OCI-M1 (cell line): ENCODE measurements at regions not wholly inside any gene's neighbourhood (a gene's known extent, or its start where the extent isn't known, plus 50 kb on each side); places are given as distances from the start of the nearest gene placed in this dataset.
"Not testable (repeated sequence)": the region's sequence is repeated elsewhere in the genome, so short reads cannot be mapped to it uniquely, and the experiment has no call there.

Experiments
- DNase-seq: peaks from one replicate; lab custom pipeline; 2025; lab: John Stamatoyannopoulos, UW

GRCh38 chr2:49804111-49804510 lies 649.8 kb upstream of the FSHR start:
- DNase-seq: no peak

- DNase-seq: no peak
Observed at GRCh38 chr2:49801898-49802450, 647.7 kb upstream of the FSHR start.

- DNase-seq: no peak
Observed at GRCh38 chr2:49798570-49798969, 644.3 kb upstream of the FSHR start.

DNA sequence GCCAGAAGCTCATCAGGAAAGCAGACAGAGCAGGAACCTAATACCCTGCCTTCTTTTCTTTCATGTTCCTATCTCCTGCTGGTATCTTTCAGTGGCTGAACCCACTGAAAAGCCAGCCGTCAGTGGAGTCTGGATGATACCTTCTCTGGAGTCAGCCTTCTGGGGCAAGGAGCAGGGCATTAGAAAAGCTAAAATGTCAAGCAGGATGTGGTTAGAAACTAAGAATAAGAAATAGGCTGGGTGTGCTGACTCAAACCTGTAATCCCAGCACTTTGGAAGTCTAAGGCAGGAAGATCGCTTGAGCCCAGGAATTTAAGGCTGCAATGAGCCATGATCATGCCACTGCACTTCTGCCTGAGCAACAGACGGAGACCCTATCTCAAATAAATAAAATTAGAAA lies 642.0 kb upstream of the FSHR start:
- peak; percentile 22 for DNase-seq

- DNase-seq: no peak
Observed at GRCh38 chr2:49794396-49794795, 640.1 kb upstream of the FSHR start.

DNA sequence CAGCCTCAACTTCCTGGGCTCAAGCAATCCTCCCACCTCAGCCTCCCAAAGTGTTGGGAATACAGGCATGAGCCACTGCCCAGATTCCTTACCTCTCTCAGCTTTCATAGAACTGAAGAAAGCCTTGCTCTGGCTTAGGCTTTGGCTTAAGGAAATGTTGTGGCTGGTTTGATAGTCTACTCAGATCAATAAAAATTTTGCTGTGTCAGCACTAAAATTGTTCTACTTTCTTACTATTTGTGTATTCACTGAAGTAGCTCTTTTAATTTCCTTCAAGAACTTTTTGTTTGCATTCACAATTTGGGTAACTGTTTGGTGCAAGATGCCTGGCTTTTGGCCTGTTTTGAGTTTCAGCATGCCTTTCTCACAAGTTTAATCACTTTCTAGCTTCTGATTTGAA lies 634.0 kb upstream of the FSHR start:
- DNase-seq: no peak

GRCh38 chr2:49780949-49781348 lies 626.6 kb upstream of the FSHR start:
- DNase-seq: no peak

GRCh38 chr2:49772299-49772970 lies 618.1 kb upstream of the FSHR start:
- no peak for DNase-seq

- peak; percentile 62 for DNase-seq
Observed at GRCh38 chr2:49770919-49771318, 616.6 kb upstream of the FSHR start.

DNA sequence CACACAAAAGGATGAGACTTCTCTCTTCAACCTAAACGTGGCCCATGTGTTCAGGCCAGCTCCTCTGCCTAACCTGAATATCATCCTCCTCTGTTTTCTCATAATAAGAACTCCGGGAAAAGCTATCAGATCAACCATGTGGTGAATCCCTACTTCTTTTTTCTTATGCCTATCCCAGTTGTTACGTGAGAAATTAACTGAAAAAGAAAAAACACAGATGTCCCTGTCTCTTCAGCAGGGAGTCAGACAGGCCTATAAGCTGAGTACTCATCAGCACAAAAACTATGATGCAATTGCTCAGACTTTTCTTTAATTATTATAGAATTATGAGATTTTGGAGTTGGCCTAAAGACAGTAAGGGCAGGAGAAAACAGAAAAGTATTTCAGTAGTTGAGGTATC lies 613.0 kb upstream of the FSHR start:
- no peak for DNase-seq

GRCh38 chr2:49755777-49756176 lies 601.5 kb upstream of the FSHR start:
- DNase-seq: no peak

DNA sequence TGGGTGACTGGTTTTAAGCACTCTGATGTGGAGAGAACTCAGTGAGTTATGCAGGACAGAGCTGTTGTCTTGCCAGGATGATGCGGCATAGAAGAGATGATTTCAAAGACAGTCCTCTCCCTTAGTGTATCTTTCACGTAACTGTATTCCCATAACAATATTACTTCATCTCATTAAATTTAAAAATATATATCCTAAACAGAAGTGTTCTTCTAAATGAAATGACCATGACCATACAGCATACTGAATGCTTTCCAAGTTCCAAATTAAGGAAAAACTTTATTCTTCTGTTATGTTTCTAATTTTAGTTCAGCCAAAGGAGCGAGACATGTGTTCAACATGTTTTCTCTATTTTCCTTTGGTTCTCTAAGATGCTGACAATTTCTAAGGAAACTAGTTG lies 600.1 kb upstream of the FSHR start:
- no peak for DNase-seq

GRCh38 chr2:49753344-49753985 lies 599.1 kb upstream of the FSHR start:
- no peak for DNase-seq

GRCh38 chr2:49737606-49738005 lies 583.3 kb upstream of the FSHR start:
- no peak for DNase-seq

- DNase-seq: not testable (repeated sequence)
Observed at GRCh38 chr2:49732924-49733323, 578.6 kb upstream of the FSHR start.

GRCh38 chr2:49719241-49719640 lies 564.9 kb upstream of the FSHR start:
- peak; percentile 20 for DNase-seq

DNA sequence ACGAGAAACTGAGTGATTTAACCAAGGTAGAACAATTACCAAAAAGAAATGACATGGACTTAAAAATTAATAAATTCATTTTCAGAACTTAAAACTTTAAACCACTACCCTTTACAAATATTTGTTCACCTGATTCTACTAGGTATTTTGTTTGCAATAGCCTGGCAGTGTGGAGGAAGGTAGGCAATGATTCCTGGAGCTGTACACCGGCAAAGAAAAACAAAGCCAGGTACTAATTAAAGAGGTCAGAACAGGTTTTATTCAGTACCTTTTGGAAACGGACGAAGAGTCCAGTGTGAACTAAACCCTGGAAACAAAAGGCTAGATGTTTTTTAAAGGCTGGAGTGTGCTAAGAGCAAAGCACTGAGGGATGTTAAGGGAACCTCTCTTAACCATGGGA lies 561.3 kb upstream of the FSHR start:
- DNase-seq: no peak

GRCh38 chr2:49714454-49714853 lies 560.1 kb upstream of the FSHR start:
- peak; percentile 13 for DNase-seq

- DNase-seq: peak; percentile 80
Observed at GRCh38 chr2:49702740-49703139, 548.4 kb upstream of the FSHR start.

GRCh38 chr2:49693961-49694360 lies 539.6 kb upstream of the FSHR start:
- DNase-seq: no peak

DNA sequence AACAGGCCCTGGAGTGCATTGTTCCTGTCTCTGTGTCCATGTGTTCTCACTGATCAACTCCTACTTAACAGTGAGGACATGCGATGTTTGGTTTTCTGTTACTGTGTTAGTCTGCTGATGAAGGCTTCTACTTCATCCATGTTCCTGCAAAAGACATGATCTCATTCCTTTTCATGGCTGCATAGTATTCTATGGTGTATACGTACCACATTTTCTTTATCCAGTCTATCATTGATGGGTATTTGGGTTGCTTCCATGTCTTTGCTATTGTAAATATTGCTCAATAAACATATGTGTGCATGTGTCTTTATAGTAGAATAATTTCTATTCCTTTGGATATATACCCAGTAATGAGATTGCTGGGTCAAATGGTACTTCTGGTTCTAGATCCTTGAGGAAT lies 537.7 kb upstream of the FSHR start:
- DNase-seq: not testable (repeated sequence)

DNA sequence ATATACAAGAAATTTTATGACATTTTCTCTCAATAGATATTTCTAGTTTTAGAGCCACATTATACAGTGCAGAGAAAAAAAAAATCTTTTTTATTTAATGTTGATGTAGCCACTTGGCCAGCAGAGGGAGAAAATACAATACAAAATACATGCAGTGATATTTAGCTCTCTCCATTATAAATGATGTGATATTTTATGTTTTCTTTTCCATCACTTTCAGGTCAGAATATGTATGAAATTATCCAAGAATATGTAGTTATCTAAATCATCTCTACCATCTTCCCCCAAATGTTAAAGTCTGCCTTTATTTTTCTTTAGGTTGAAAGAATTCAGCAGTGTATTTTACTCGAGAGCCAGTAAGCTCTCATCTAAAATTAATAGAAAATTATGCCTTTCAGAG lies 533.6 kb upstream of the FSHR start:
- DNase-seq: peak; percentile 24

- no peak for DNase-seq
Observed at GRCh38 chr2:49686897-49687442, 532.7 kb upstream of the FSHR start.
